Keratinocyte (primary cell): ENCODE measurements at regions not wholly inside any gene's neighbourhood (a gene's known extent, or its start where the extent isn't known, plus 50 kb on each side); places are given as distances from the start of the nearest gene placed in this dataset.
"Not testable (repeated sequence)": the region's sequence is repeated elsewhere in the genome, so short reads cannot be mapped to it uniquely, and the experiment has no call there.

Experiments used
- DNase-seq: peaks from one replicate; pipeline ENCODE4 v3.0.0-alpha.2; 2011; ENCODE audit warnings: low read depth, missing footprints, low spot score
- FAIRE-seq: peaks from 2 replicates; lab custom pipeline; 2011; peaks lifted over from hg19 to GRCh38; lab: Jason Lieb, UNC
- H2AFZ ChIP-seq: 2 replicates; pipeline ENCODE4 v1.6.0; 2012; ENCODE audit warnings: low read length, control low read depth, inconsistent platforms; ENCODE audit not compliant: control insufficient read depth
- H3K27ac ChIP-seq: 2 replicates; pipeline ENCODE4 v1.5.1; 2011; ENCODE audit warnings: low read length; ENCODE audit not compliant: control insufficient read depth, insufficient read depth
- H3K27me3 ChIP-seq: 3 replicates; pipeline ENCODE4 v1.6.0; 2011; ENCODE audit warnings: low read length; ENCODE audit not compliant: control insufficient read depth, insufficient read depth; ENCODE audit errors: extremely low read depth
- H3K36me3 ChIP-seq, 2 experiments: 2 replicates in 1 of 2; 3 replicates in 1 of 2; pipeline ENCODE4 v1.5.1; 2011; ENCODE audit warnings: low read length in 2 of 2, mild to moderate bottlenecking in 1 of 2; ENCODE audit not compliant: control insufficient read depth in 2 of 2, insufficient read depth in 2 of 2; ENCODE audit errors: extremely low read depth in 1 of 2
- H3K4me1 ChIP-seq: 3 replicates; pipeline ENCODE4 v1.5.1; 2011; ENCODE audit warnings: low read length; ENCODE audit not compliant: control insufficient read depth, insufficient read depth; ENCODE audit errors: extremely low read depth
- H3K4me2 ChIP-seq: 3 replicates; pipeline ENCODE4 v1.6.0; 2011; ENCODE audit warnings: low read depth, low read length; ENCODE audit not compliant: control insufficient read depth, insufficient read depth; ENCODE audit errors: extremely low read depth
- H3K4me3 ChIP-seq, 3 experiments: fragments of 200-600 bp in 1 of 3; sonication (generic) in 1 of 3; 2 replicates in 2 of 3; 3 replicates in 1 of 3; pipeline ENCODE4 v1.5.1; 2011 to 2016; ENCODE audit warnings: low read length in 3 of 3, mild to moderate bottlenecking in 3 of 3, control low read depth in 2 of 3, inconsistent platforms in 1 of 3, low read depth in 1 of 3, mixed read lengths in 1 of 3, mixed run types in 1 of 3, moderate library complexity in 1 of 3; ENCODE audit not compliant: control insufficient read depth in 2 of 3, insufficient read depth in 2 of 3; ENCODE audit errors: extremely low read depth in 1 of 3
- H3K79me2 ChIP-seq: 2 replicates; pipeline ENCODE4 v1.6.0; 2012; ENCODE audit warnings: low read length; ENCODE audit not compliant: control insufficient read depth, insufficient read depth
- H3K9ac ChIP-seq: 3 replicates; pipeline ENCODE4 v1.6.0; 2011; ENCODE audit warnings: low read length; ENCODE audit not compliant: control insufficient read depth, insufficient read depth; ENCODE audit errors: extremely low read depth
- H3K9me1 ChIP-seq: 3 replicates; pipeline ENCODE4 v1.6.0; 2011; ENCODE audit warnings: low read length; ENCODE audit not compliant: control insufficient read depth, insufficient read depth; ENCODE audit errors: extremely low read depth
- H3K9me3 ChIP-seq: 2 replicates; pipeline ENCODE4 v1.5.1; 2012; ENCODE audit warnings: low read depth, low read length; ENCODE audit not compliant: control insufficient read depth
- H4K20me1 ChIP-seq: 3 replicates; pipeline ENCODE4 v1.6.0; 2011; ENCODE audit warnings: low read length; ENCODE audit not compliant: control insufficient read depth, insufficient read depth; ENCODE audit errors: extremely low read depth
- CTCF ChIP-seq, 3 experiments: IDR thresholded peaks in 1 of 3; conservative IDR thresholded peaks in 1 of 3; optimal IDR thresholded peaks in 1 of 3; 2 replicates in 2 of 3; 3 replicates in 1 of 3; pipeline versions ENCODE3 to v1.5.1; 2011; ENCODE audit warnings: low read length in 3 of 3, mild to moderate bottlenecking in 3 of 3, moderate library complexity in 2 of 3, control low read depth in 1 of 3, inconsistent platforms in 1 of 3; ENCODE audit not compliant: insufficient read depth in 2 of 3; ENCODE audit errors: extremely low read depth in 1 of 3
- EZH2 ChIP-seq: IDR thresholded peaks from one replicate; pipeline ENCODE4 v1.6.1; 2012; ENCODE audit warnings: inconsistent platforms, mild to moderate bottlenecking, low read length, moderate library complexity
- dilution Hi-C: fragments of 300-500 bp; cut with MboI; formaldehyde crosslinking; loops from one replicate; pipeline ENCODE4 v1.7.0; 2020; ENCODE audit warnings: low sequenced_read_pairs; ENCODE audit not compliant: extremely low pct_ligation_motif_present

GRCh38 chr5:30438785-30439184 is 754.7 kb upstream of the CDH6 start:
- Histone ChIP-seq H4K20me1 (no peaks in the 10 kb centered on the region), H3K4me2 (no peak overlapping the region), H3K9me3 (no peaks in the 10 kb centered on the region), H3K79me2 (no peaks in the 10 kb centered on the region), H3K4me1 (no peaks in the 10 kb centered on the region), H3K4me3 (no peak overlapping the region), H3K9me1 (no peaks in the 10 kb centered on the region), H3K9ac (no peak overlapping the region), H3K27ac (no peak overlapping the region), H3K36me3 (no peaks in the 10 kb centered on the region), H3K27me3 (no peaks in the 10 kb centered on the region), H2AFZ (no peak overlapping the region)
- no peak for FAIRE-seq
- no peak for TF ChIP-seq CTCF (optimal IDR thresholded peaks at IDR 0.05 in 1 of 3, IDR thresholded peaks at IDR 0.05 in 1 of 3, conservative IDR thresholded peaks at IDR 0.05 in 1 of 3; ENCODE audit: extremely low read depth in 1 of 3, insufficient read depth in 2 of 3, low read length in 3 of 3)
- TF ChIP-seq EZH2: no peak
- no peak for DNase-seq
- dilution Hi-C loops: no loop called here

GRCh38 chr5:30436691-30437090 is 756.8 kb upstream of the CDH6 start:
- dilution Hi-C loops: no loop called here
- H3K4me1 ChIP-seq: no peaks in the 10 kb centered on the region
- H3K9me3 ChIP-seq: no peaks in the 10 kb centered on the region
- H3K79me2 ChIP-seq: no peaks in the 10 kb centered on the region
- H3K27ac ChIP-seq: no peak overlapping the region
- H2AFZ ChIP-seq: no peak overlapping the region
- no peaks in the 10 kb centered on the region for H3K36me3 ChIP-seq
- no peaks in the 10 kb centered on the region for H3K9me1 ChIP-seq
- FAIRE-seq: no peak
- H3K4me3 ChIP-seq: no peak overlapping the region
- no peak overlapping the region for H3K9ac ChIP-seq
- no peaks in the 10 kb centered on the region for H4K20me1 ChIP-seq
- H3K4me2 ChIP-seq: no peak overlapping the region
- no peak for DNase-seq
- TF ChIP-seq EZH2 (no peak), CTCF (optimal IDR thresholded peaks at IDR 0.05 in 1 of 3, IDR thresholded peaks at IDR 0.05 in 1 of 3, conservative IDR thresholded peaks at IDR 0.05 in 1 of 3; ENCODE audit: extremely low read depth in 1 of 3, insufficient read depth in 2 of 3, low read length in 3 of 3) (no peak)
- no peaks in the 10 kb centered on the region for H3K27me3 ChIP-seq

- H3K9ac ChIP-seq, H3K4me3 ChIP-seq, H3K9me1 ChIP-seq, H3K9me3 ChIP-seq, DNase-seq, H2AFZ ChIP-seq, H4K20me1 ChIP-seq, H3K4me2 ChIP-seq, dilution Hi-C loops, H3K27me3 ChIP-seq, H3K27ac ChIP-seq, H3K4me1 ChIP-seq, H3K79me2 ChIP-seq, FAIRE-seq, H3K36me3 ChIP-seq: not testable (repeated sequence)
Observed at GRCh38 chr5:30428866-30429407, 764.5 kb upstream of the CDH6 start.
